ENCODE measurements at regions not wholly inside any gene's neighbourhood (a gene's known extent, or its start where the extent isn't known, plus 50 kb on each side); places are given as distances from the start of the nearest gene placed in this dataset.

DNA sequence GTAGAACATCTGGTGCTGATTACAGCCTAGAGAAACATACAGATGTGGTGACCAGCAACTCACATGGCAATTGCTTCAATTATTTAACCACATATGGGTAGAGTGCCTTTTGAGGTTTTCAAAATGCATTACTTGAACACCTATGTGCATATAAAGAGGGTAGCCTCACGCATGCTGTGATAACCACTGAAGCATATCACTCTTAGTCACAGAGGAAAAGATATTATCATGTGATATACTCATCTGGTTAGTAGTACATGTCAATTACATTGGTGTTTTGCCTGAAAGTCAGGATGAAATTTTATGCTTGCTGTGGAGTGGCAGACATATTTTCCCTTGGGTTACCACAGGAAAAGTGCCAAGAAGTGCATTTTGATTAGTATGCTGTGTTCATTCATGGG is 459.3 kb upstream of the AGTR1 start:
- no peak for DNase-seq

DNA sequence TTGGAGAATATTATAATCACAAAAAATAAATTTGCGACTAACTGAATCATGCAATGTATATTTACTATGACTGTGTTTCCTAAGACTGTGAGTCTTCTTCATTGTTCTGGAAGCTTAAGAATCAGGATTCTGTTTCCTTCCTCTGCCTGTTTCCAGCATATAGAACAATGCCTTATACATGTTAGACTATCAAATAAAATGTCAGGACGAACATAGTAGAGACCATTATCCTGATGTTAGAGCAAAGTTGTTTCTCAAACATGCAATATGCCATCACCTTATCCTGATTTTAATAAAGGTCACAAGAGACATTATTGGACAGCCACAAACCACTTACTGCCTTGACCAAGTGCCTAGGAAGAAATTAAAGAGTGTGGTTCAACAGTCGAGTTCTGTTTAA is 457.4 kb upstream of the AGTR1 start:
- DNase-seq: no peak

DNA sequence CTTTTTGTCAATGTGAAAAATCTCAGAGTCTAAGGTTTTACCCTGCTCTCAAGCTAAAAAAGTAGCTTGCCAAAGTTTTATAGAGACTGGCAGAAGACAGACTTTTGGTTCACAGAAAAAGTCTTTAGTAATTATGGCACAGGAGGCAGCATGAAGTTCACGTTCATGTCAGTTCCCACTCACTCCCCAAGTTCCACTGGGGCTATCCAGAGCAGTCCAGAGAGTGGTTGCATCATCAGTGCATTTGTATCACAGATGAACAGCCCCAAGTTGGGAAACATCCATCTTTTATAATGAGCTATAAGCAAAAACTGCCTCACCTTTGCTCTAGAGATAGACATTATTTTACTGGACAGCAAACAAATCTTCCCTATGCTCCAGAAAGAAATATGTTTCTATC is 454.1 kb upstream of the AGTR1 start:
- DNase-seq: no peak

DNA sequence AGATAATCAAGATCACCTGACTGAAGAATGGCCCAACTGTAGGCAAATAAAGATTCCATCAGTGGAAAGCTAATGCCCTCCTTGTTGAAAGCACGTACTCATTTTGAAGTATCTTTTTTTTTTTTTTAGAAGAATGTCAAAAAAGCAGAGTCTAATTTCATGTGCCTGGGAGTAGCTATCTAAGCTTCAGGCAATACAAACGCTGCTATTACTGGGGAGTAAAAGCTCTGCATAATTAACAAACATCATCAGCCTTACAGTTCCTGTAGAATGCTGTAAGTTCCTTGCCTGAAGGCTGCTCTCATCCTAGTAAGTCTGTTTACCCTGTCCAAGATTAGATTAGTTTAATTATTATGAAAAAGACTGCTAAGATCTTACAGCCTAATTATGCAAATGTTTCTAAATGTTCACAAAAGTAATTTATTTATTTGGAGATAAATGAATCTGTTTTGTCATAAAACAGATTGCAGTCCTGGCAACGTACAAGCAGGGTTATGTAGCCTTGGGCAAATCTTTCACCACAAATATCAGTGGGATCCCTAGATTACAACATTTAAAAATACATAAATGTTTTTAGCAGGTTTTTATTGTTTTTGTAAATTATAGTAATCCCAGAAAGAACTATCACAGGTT is 451.3 kb upstream of the AGTR1 start:
- no peak for DNase-seq

DNA sequence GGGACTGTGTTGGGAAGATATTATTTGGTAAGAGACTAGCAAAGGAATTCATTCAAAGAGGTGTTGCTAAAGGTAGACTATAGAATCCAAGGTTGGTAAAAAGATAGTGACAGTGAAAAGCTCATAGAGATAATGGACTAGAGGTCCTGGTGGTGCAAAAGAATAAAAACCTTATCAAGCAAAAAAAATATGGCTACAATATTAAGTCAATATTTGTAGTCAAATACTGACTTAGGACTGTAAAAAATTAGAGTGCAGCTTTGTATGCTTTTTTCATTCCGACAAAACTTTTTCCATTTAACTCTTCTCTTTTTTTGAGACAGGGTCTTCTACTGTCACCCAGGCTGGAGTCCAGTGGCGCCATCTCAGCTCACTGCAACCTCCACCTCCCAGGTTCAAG is 444.0 kb upstream of the AGTR1 start:
- no peak for DNase-seq

DNA sequence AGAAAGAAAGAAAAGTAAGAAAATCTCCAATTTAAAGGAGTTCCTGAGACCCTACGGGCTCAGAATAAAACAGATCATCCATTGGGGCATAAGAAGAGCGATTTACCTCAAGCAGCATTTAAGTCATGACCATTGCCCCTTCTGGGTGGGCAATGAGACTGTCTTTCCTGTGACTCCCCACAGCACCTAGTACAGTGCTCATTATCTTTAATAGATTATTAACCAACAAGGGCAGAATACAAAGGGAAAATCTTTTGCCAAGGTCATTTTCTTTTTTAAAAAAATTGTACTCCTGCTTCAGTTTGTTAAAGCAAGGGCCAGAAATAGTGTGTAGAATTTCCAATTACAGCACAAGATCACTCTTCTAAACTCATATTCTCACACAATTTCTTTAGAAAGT is 443.3 kb upstream of the AGTR1 start:
- no peak for DNase-seq

DNA sequence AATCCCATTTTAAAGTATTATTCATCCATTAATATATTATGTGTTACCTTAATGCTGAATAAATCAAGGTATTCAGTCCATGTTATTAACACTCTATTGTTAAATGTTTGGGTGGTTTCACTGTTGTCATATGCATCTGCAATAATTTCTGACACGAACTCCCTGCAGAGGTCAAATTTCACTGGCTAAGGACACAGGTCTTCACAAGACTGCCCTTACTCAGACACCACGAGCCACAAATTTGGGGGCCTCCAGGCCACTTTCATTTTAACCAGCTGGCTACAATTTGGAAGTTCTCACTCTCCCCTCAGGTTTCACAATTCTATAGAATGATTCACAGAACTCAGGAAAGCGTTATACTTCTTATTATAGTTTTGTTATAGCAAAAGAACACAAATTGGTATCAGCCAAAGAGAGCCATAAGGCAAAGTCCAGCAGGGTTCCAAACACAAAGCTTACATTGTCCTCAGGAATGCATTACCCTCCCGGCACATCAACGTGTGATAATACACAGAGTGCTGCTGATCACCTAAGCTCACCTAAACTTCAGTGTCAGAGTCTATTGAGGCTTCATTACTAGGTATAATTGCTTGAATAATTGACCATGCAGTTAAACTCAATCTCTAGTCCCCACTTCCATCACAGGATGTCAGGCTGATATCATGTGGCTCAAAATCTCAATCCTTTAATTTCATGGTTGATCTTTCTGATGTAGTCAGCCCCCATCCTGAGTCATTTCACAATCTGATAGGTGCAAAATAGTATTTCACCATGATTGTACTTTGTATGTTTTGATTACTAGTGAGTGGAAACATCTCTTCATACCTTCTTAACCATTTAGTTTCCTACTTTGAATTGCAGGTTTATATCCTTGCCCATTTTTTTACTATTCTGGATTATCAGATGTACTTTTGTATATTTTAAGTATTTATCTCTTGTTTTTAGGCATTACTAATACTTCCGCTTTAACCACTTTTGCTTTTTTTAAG is 441.4 kb upstream of the AGTR1 start:
- no peak for DNase-seq

DNA sequence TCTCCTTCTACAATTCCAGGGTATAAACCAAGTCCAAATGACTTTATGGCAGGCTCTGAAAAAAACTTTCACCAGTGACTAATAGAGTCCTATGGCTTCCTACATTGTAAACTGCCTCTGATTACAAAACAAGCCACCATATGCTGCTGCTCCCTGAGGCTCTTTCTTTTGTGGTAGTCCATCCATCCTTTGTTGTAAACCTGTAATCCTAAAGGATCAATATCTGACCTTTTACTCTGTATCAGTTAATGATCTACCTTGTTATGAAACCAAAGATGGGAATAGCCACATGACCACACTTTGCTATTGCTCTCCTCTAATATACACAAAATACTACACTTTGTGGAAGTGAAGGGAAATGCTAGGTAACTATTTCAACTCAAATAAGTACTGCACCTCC is 434.7 kb upstream of the AGTR1 start:
- no peak for DNase-seq

DNA sequence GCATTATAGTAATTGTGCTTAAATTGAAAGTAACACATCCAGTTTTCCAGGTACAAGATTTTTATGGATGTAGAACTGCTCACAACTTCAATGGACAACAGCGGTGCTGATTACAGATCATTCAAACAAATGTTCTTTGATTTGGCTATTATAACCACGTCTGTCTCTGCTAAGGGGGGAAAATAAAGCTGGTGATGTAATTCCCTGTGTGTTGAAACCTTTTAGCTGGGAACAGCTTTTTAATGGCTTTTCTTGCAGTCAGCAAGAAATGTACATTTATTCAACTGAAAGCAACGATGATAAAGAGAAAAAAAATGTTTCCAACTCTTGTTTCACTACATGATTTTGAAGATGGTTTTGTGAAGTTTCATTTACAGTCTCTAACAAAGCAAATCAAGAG is 431.9 kb upstream of the AGTR1 start:
- DNase-seq: no peak

DNA sequence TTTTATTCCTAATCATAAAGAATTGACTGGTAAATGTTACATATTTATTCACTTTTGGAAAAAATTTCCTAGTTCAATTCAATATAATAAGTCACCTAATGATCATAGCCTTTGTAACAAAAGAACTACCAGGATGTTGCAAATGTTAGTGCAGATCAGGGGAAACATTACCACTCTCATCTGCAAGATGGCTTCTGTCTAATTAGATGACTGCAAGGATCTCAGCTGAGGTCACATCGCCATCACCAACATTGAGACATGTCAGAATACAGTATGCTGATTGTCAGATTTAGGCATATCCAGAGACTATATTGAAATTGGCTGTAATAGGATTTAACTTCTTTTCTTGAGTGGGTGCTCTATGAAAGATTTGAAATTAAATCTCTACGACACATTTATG is 431.4 kb upstream of the AGTR1 start:
- no peak for DNase-seq

DNA sequence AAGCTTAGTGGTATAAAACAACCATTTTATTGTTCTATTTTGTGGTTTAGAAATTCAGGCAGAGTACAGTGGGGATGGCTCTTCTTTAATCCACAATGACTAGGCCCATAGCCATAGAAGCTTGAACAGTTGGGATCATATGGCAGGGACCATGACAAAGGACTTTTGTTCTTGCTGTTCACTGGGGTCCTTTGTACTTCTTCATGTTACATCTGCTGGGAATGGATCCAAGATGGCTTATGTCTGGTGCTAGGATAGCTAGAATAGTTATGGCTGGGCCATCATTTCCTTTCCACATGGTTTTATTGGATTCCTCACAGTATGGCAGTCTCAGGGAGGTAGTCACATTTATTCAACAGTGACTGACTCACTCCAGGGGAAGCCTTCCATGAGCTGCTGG is 427.9 kb upstream of the AGTR1 start:
- DNase-seq: no peak

DNA sequence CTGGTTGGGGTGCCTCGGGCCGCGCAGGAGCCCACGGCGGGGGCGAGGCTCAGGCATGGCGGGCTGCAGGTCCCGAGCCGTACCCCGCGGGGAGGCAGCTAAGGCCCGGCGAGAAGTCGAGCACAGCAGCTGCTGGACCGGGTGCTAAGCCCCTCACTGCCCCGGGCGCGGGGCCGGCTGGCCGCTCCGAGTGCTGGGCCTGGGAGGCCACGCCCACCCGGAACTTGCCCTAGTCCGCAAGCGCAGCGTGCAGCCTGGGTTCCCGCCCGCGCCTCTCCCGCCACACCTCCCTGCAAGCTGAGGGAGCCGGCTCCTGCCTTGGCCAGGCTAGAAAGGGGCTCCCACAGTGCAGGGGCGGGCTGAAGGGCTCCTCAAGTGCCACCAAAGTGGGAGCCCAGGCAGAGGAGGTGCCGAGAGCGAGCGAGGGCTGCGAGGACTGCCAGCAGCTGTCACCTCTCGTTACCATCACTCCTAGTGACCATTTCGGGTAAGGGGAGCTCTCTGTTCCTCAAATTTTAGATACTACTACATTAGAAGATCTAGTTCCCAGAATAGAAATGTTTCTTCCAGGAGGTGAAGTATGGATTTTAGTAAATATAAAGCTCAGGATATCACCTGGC is 417.0 kb upstream of the AGTR1 start:
- no peak for DNase-seq

DNA sequence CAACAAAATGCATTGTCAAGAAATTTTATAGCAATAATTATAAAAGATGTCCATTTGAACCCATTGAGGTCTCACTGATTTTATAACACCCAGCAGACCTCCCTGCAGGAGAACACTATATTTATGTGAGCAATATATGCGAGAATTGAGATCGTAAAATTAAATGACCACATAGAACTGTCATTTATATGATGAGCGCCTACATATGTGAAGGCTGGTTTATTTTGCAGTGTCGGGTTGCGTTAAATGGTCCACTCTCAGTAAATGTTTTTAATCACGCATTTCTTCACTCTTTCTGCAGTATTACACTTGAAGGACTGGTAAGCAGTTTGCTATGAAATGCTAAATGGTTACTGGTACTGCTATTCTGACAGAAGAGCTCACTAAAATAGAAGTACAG is 408.5 kb upstream of the AGTR1 start:
- DNase-seq: no peak

DNA sequence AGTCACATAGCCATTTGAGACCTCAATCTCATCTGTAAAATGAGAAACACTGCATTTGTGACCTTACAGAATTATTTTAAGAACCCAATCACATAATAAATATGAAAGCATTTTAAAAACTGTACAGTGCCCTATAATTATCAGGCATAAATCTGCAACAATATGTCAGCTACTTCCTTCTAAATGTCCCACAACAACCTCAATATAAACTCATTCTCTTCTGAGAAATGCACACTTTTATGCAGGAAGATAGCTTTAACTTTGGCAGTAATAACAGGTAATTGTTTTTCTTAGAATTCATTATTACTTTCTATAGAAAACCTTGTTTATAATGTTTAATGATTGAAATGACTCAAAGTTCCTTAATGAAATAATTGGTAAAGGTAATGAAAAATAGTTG is 400.7 kb upstream of the AGTR1 start:
- no peak for DNase-seq

DNA sequence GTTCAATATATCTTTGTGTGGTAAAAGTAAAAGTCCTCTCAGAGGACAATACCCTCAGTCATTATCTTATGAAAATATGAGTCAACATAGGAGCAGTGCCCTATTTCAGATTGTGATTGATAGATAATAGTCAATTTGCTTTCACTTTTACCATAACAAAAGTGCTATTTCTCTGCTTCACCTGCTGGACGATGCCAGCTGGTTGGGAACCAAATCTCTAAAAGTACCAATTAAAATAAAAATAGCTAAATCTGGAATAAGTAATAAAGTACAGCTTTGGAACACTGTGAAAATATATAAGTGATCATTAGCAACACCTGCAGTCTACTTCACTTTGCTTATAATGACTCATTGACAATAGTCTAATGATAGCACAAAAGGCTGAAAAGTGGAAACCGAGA is 390.3 kb upstream of the AGTR1 start:
- DNase-seq: no peak

DNA sequence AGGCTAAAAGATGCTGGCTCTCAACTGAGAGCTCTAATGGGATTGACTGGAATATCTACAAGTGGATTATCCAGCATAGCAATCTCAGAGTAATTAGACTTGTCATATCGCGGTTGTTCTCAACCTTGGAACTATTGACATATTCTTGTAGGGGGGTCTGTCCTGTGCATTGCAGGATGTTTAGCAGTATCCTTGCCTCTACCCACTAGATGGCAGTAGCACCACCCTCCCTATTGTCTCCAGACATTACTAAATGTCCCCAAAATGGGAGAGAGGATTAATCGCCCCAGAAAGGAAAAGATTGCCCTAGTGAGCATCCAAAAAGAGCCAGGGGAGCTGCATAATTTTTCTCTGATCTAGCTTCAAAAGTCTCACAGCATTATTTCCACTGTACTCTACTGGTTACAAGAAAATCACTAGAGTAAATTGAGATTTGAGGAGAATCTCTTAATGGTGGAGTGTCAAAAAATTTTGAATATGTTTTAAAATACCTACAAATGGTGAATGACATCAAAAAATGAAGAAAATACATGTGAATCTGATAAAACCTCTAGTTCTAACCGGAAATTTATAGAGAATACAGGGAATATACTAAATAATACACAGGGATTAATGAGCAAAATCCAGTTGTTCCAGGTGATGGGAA is 388.2 kb upstream of the AGTR1 start:
- DNase-seq: no peak

DNA sequence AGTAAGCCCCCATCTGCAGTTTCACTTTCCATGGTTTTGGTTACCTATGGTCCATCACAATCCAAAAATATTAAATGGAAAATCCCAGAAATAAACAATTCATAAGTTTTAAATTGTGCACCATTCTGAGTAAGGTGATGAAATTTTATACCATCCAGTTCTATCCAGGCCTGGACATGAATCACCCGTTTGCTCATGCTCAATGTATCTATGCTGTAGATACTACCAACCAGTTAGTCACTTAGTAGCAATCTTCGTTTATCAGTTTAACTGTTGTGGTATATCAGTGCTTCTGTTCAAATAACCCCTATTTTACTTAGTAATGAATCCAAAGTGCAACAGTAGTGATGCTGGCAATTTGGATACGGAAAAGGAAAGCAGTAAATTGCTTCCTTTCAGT is 381.9 kb upstream of the AGTR1 start:
- no peak for DNase-seq

DNA sequence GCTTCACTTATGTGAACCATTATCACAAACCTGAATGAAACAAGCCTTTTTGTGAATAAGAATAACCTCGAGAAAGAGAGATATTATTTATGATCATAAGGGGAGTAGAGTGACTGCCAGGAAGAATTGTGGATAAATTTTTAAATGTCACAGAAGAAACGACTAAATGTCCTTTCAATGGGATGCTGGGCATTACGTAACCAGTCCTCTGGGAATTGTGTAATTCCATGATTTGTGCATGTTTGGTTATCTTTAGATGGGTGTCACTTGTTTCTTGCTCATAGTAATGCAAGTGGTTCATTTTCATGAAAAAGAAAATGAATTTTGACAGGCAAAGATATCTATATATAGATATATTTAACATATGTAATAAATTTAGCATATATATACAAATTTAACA is 379.5 kb upstream of the AGTR1 start:
- DNase-seq: no peak

DNA sequence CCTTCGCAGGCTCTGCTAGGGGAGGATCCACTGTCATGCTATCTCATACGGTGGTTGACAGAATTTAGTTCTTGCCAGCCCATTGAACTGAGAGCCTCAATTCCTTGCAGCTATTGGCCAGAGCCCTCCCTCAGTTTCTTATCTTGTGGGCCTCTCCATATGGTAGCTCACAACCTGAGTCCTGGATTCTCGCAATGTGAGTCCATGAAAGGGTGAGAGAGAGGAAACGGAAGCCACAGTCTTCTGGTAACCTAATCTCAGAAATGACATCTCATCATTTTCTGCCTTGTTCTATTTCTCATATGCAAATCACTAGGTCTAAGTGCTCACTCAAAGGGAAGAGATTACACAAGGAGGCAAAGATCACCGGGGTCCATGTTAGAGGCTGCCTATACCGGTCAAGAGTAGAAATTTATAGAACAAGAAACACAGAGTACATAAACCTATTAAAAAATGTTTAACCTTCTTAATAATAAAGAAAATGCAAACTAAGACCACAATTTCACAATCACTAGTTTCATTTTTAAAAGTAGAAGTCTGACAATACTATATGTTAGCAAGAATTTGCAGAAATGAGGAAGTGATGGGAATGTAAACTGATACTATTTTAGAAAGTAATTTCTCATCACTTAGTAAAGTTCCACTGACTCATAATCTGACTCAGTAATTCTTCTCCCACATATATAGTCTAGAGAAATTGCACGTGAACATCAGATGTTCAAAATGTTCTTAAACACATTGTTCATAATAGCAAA is 378.4 kb upstream of the AGTR1 start:
- DNase-seq: peak; percentile 17 to 18

DNA sequence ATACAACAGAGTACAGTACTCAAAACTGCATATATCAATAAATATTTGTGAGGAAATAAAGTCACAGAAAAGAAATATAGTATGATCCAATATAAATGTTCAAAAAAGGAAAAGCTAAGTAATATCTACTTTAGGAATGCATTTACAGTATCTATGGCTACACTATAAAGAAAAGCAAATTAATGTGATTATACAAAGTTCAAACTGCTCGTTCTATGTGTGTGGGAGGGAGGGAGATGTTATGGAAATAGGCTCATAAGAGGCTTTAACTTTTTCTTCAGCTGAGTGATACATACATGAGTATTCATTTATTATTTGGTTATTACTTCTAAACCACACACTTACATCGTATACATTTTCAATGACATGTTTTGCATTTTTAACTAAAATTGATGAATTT is 377.7 kb upstream of the AGTR1 start:
- no peak for DNase-seq

DNA sequence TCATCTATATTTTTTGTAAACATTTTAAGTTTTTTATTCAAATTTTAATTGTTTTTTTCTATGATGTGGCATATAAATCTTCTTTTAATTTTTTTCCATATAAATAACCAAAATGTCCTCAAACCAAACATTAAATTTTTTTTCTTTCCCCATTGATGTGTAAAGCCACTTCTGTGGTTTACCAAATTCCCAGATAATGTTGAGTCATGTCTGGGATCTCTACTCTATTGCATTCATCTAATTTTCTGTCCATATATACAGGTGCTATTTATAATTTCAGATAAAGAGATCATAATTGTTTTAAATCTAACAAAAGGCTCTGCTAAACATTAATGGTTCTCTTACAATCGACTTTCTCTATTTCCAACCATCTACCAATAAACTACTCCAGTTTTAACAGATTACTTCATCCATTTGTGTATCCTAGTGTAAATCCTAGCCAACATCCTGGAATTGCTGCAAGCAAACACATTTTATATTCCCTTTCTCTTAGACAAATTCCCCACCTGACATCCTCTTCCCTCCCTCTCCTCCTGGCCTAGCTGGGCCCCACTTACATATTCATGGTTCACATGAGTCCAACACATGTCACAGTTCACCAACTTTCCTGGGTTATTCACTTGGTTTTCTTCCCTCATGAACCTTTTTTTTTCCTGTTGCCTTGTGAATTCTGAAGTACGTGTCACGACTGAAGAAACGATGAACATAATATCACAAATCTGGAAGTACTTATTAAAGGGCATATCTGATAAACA is 368.0 kb upstream of the AGTR1 start:
- no peak for DNase-seq

DNA sequence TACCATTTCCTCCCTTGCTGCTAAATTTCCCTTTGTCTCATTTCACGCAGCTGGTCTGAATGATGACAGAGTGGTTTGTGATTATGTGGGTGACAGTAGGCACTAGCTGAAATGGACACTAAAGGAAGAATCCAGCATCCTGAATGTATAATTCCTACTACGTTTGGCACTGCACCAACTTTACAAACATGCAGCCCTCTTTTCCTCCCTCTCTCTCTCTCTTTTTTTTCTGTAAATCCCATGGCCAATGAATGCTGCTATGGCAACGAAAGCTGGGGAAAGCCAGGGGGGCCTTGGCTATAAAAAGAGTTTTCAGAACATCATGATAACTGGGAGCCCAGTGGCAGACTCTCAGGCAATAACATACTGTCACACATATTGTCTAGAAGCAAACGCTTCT is 367.2 kb upstream of the AGTR1 start:
- DNase-seq: no peak

Measured in activated T-cell treated with anti-CD3 and anti-CD28 coated beads, Interleukin-2, amount 50 U/mL, for 48 hours (primary cell).